ENCODE measurements at regions not wholly inside any gene's neighbourhood (a gene's known extent, or its start where the extent isn't known, plus 50 kb on each side); places are given as distances from the start of the nearest gene placed in this dataset.
A peak's percentile ranks its signal among the peaks of the same experiment; 100 is the strongest.

DNA sequence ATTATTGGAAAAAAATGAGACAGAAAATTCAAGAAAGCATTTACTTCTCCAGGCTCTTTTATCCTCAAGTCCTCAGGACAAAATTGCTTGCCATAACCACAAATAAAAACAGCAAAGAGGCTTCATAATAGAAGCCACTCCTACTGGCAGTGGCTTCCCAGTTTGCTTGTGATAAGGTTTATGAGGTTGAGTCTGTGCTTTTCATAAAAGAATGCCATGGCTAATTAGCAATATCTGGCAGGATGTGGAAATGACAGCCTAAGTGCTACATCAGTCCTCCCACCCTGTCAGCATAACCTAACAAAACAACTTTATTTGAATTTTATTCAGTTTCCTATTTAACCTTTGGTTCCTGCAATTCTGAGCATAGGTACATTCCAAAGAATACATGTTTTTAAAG, 80.9 kb upstream of the HTR1E start:
- TF ChIP-seq, protein P1, sequence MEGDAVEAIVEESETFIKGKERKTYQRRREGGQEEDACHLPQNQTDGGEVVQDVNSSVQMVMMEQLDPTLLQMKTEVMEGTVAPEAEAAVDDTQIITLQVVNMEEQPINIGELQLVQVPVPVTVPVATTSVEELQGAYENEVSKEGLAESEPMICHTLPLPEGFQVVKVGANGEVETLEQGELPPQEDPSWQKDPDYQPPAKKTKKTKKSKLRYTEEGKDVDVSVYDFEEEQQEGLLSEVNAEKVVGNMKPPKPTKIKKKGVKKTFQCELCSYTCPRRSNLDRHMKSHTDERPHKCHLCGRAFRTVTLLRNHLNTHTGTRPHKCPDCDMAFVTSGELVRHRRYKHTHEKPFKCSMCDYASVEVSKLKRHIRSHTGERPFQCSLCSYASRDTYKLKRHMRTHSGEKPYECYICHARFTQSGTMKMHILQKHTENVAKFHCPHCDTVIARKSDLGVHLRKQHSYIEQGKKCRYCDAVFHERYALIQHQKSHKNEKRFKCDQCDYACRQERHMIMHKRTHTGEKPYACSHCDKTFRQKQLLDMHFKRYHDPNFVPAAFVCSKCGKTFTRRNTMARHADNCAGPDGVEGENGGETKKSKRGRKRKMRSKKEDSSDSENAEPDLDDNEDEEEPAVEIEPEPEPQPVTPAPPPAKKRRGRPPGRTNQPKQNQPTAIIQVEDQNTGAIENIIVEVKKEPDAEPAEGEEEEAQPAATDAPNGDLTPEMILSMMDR (IDR thresholded peaks at IDR 0.05; ENCODE audit: control insufficient read depth, extremely low read depth, insufficient read depth), result no peak
- DNase-seq (ENCODE audit: low read depth), result peak; percentile 8
- no peak overlapping the region for H3K4me3 ChIP-seq (ENCODE audit: low read depth, low read length)

DNA sequence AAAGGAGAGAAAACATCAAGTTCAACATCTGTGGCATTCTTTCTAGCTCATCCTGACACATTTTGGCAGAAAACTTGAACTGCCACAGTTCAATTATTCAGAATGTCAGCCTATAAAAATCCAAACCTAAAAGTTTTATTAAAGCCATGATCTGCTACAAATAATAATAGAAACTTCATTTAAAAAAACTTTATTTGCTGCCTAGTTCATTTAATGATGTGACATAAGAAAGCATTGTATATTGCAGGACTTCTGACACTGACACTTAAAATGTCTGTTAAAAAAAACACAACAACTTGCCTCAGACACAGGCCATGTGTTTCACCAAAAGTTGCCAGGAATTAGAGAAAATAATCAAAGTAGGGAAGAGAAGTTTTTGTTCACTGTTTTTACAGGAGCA, 88.3 kb upstream of the HTR1E start:
- TF ChIP-seq, protein P1 (IDR thresholded peaks at IDR 0.05; ENCODE audit: control insufficient read depth, extremely low read depth, insufficient read depth), result no peak
- H3K4me3 ChIP-seq (ENCODE audit: low read depth, low read length), result no peak overlapping the region
- DNase-seq (ENCODE audit: low read depth), result no peak

DNA sequence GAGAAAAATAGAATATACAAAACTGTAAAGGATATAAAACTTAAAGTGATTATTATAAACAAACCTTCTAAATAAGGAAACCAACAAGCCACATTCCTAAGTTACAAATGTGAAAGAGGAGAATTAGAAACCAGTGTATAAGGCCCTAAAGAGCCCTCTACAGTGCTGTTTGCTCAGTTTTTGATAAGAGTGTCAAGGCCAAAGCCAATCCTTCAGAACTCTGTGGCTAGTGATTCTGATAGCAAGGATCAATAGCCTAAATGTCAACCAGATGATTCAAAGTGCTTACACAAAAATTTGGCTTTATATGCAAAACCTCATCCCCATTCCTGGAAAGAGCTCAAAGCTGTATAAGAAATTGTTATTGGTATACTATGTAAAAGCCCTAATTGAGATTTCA, 104.6 kb upstream of the HTR1E start:
- TF ChIP-seq, protein P1 (IDR thresholded peaks at IDR 0.05; ENCODE audit: control insufficient read depth, extremely low read depth, insufficient read depth), result no peak
- H3K4me3 ChIP-seq (ENCODE audit: low read depth, low read length), result no peak overlapping the region
- no peak for DNase-seq (ENCODE audit: low read depth)

- TF ChIP-seq, protein P1 (IDR thresholded peaks at IDR 0.05; ENCODE audit: control insufficient read depth, extremely low read depth, insufficient read depth), result no peak
- DNase-seq (ENCODE audit: low read depth), result no peak
- H3K4me3 ChIP-seq (ENCODE audit: low read depth, low read length), result no peak overlapping the region
Observed at GRCh38 chr6:86825436-86825835, 111.9 kb upstream of the HTR1E start.

GRCh38 chr6:86822747-86823146, 114.6 kb upstream of the HTR1E start:
- H3K4me3 ChIP-seq (ENCODE audit: low read depth, low read length), result no peak overlapping the region
- DNase-seq (ENCODE audit: low read depth), result no peak
- TF ChIP-seq, protein P1 (IDR thresholded peaks at IDR 0.05; ENCODE audit: control insufficient read depth, extremely low read depth, insufficient read depth), result no peak

DNA sequence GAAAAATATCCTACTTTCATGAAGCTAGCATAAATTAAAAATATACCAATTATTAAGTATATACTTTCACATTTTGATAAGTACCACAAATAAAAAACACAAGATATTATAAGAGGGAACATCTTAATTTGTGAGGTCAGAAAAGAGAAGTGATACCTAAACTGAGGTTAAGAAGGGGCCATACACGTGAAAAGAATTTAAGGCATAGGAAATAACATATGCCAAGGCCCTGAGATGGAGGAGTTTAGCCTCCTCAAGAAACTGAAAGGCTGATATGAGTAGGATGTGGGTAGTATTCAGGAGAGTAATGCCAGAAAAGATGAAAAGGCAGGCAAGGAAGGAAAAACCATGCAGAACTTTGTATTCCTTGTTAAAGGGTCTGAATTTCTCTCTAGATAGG, 116.6 kb upstream of the HTR1E start:
- no peak overlapping the region for H3K4me3 ChIP-seq (ENCODE audit: low read depth, low read length)
- DNase-seq (ENCODE audit: low read depth), result no peak
- TF ChIP-seq, protein P1 (IDR thresholded peaks at IDR 0.05; ENCODE audit: control insufficient read depth, extremely low read depth, insufficient read depth), result no peak

GRCh38 chr6:86793649-86794048, 143.7 kb upstream of the HTR1E start:
- no peak overlapping the region for H3K4me3 ChIP-seq (ENCODE audit: low read depth, low read length)
- TF ChIP-seq, protein P1 (IDR thresholded peaks at IDR 0.05; ENCODE audit: control insufficient read depth, extremely low read depth, insufficient read depth), result no peak

More at GRCh38 chr6:86793649-86794048, 143.7 kb upstream of the HTR1E start:
- DNase-seq (ENCODE audit: low read depth), result no peak
